SK-N-SH (cell line): ENCODE measurements at regions not wholly inside any gene's neighbourhood (a gene's known extent, or its start where the extent isn't known, plus 50 kb on each side); places are given as distances from the start of the nearest gene placed in this dataset.

Source experiments
- CTCF ChIA-PET: fragments of 300-600, 350-600 bp; formaldehyde crosslinking; extraction: SDS; loops from one replicate; lab custom pipeline; 2021; lab: Yijun Ruan, JAX
- POLR2A ChIA-PET: fragments of 350-600 bp; sonication (Branson Sonifier 250); formaldehyde crosslinking; extraction: SDS; loops from one replicate; lab custom pipeline; 2020; ENCODE audit warnings: antibody characterized with exemption, inconsistent platforms; lab: Yijun Ruan, JAX
- DNase-seq: peaks from one replicate; pipeline ENCODE4 v3.0.0; 2012
- H2AFZ ChIP-seq: fragments of 200-600 bp; sonication (generic); 2 replicates; pipeline ENCODE4 v1.8.1; 2016; ENCODE audit warnings: antibody characterized with exemption, mild to moderate bottlenecking, low read depth
- H3F3A ChIP-seq: fragments of 200-600 bp; sonication (generic); replicated peaks from 2 replicates; pipeline ENCODE3; 2016; ENCODE audit warnings: antibody characterized with exemption, mild to moderate bottlenecking; ENCODE audit not compliant: insufficient read depth
- H3K27ac ChIP-seq, 2 experiments: fragments of 200-500 bp in 1 of 2; fragments of 200-600 bp in 1 of 2; sonication (Bioruptor generic) in 1 of 2; sonication (generic), shearing (Covaris generic) in 1 of 2; 2 replicates each; pipeline versions ENCODE4 v1.5.1 to v1.6.1; 2014 to 2016; ENCODE audit warnings: low read depth in 2 of 2, inconsistent platforms in 1 of 2, low read length in 1 of 2, mild to moderate bottlenecking in 1 of 2, mixed read lengths in 1 of 2
- H3K27me3 ChIP-seq: fragments of 200-600 bp; sonication (generic), shearing (Covaris generic); 2 replicates; pipeline ENCODE4 v1.6.1; 2016; ENCODE audit warnings: mixed run types; ENCODE audit not compliant: insufficient read depth
- H3K36me3 ChIP-seq, 2 experiments: fragments of 200-500 bp in 1 of 2; fragments of 200-600 bp in 1 of 2; sonication (Bioruptor generic) in 1 of 2; sonication (generic) in 1 of 2; replicated peaks in 1 of 2; 2 replicates each; pipeline versions ENCODE3 to v1.5.1; 2014 to 2016; ENCODE audit warnings: low read length in 1 of 2, mild to moderate bottlenecking in 1 of 2; ENCODE audit not compliant: insufficient read depth in 2 of 2, control insufficient read depth in 1 of 2
- H3K4me1 ChIP-seq, 2 experiments: fragments of 200-500 bp in 1 of 2; fragments of 200-600 bp in 1 of 2; sonication (Bioruptor generic) in 1 of 2; sonication (generic), shearing (Covaris generic) in 1 of 2; 2 replicates each; pipeline versions ENCODE4 v1.5.1 to v1.6.1; 2014 to 2016; ENCODE audit warnings: low read depth in 1 of 2, low read length in 1 of 2, mixed run types in 1 of 2; ENCODE audit not compliant: insufficient read depth in 2 of 2, control insufficient read depth in 1 of 2
- H3K4me2 ChIP-seq: fragments of 200-600 bp; sonication (generic), shearing (Covaris generic); 2 replicates; pipeline ENCODE4 v1.6.1; 2017; ENCODE audit warnings: mixed run types
- H3K4me3 ChIP-seq, 2 experiments: fragments of 200-500 bp in 1 of 2; fragments of 200-600 bp in 1 of 2; sonication (Bioruptor generic) in 1 of 2; sonication (generic), shearing (Covaris generic) in 1 of 2; 2 replicates each; pipeline versions ENCODE4 v1.5.1 to v1.8.1; 2014 to 2016; ENCODE audit warnings: low read depth in 2 of 2, inconsistent platforms in 1 of 2, low read length in 1 of 2, mild to moderate bottlenecking in 1 of 2, mixed read lengths in 1 of 2, moderate library complexity in 1 of 2
- H3K79me2 ChIP-seq: fragments of 200-600 bp; sonication (generic); 2 replicates; pipeline ENCODE4 v1.8.1; 2017; ENCODE audit warnings: mild to moderate bottlenecking; ENCODE audit not compliant: insufficient read depth
- H3K9ac ChIP-seq: fragments of 200-600 bp; sonication (generic); 2 replicates; pipeline ENCODE4 v1.6.1; 2017; ENCODE audit warnings: mixed run types
- H3K9me2 ChIP-seq: fragments of 200-600 bp; sonication (generic); 2 replicates; pipeline ENCODE4 v1.6.1; 2017; ENCODE audit warnings: mixed run types
- H3K9me3 ChIP-seq: fragments of 200-600 bp; sonication (generic); 2 replicates; pipeline ENCODE4 v1.6.1; 2017; ENCODE audit warnings: mixed run types, mild to moderate bottlenecking, moderate library complexity
- H4K20me1 ChIP-seq: fragments of 200-600 bp; sonication (generic); 2 replicates; pipeline ENCODE4 v1.6.1; 2017; ENCODE audit warnings: mild to moderate bottlenecking, mixed run types; ENCODE audit not compliant: insufficient read depth
- CHD2 ChIP-seq: fragments of 150-350 bp; IDR thresholded peaks from 2 replicates; pipeline ENCODE4 v1.6.1; 2018; ENCODE audit warnings: low read length; ENCODE audit not compliant: partially characterized antibody
- EP300 ChIP-seq, 2 experiments: IDR thresholded peaks; 2 replicates each; pipeline versions ENCODE4 v1.4.0 to v1.6.1; 2012; ENCODE audit warnings: borderline replicate concordance in 1 of 2, low read depth in 1 of 2, low read length in 1 of 2
- EZH2phosphoT487 ChIP-seq: fragments of 200-600 bp; sonication (generic); IDR thresholded peaks from 2 replicates; pipeline ENCODE4 v1.6.1; 2017; ENCODE audit warnings: low read depth, mixed run types, mild to moderate bottlenecking, antibody characterized with exemption, moderate library complexity, borderline replicate concordance
- FOXJ3 ChIP-seq: sonication (generic); formaldehyde crosslinking; IDR thresholded peaks from 2 replicates; pipeline ENCODE4 v1.5.1; 2020; ENCODE audit warnings: mild to moderate bottlenecking, missing genetic modification reagents
- FOXM1 ChIP-seq: IDR thresholded peaks from 2 replicates; pipeline ENCODE4 v1.4.0; 2012; ENCODE audit warnings: low read depth, mild to moderate bottlenecking
- GABPA ChIP-seq: IDR thresholded peaks from 2 replicates; pipeline ENCODE4 v1.4.0; 2012; ENCODE audit warnings: low read depth, mild to moderate bottlenecking
- GATA2 ChIP-seq: sonication (generic); formaldehyde crosslinking; IDR thresholded peaks from 2 replicates; pipeline ENCODE4 v1.5.0; 2020; ENCODE audit warnings: mild to moderate bottlenecking, missing genetic modification reagents
- MEF2A ChIP-seq: IDR thresholded peaks from 2 replicates; pipeline ENCODE4 v1.4.0; 2012; ENCODE audit warnings: low read depth, borderline replicate concordance
- NFIC ChIP-seq: IDR thresholded peaks from 2 replicates; pipeline ENCODE4 v1.4.0; 2012; ENCODE audit warnings: borderline replicate concordance
- NRF1 ChIP-seq: IDR thresholded peaks from 2 replicates; pipeline ENCODE4 v1.6.1; 2012; ENCODE audit warnings: low read depth, mild to moderate bottlenecking, low read length
- PBX3 ChIP-seq: IDR thresholded peaks from 2 replicates; pipeline ENCODE4; 2012
- RFX5 ChIP-seq: IDR thresholded peaks from 2 replicates; pipeline ENCODE4 v1.6.1; 2012; ENCODE audit warnings: mild to moderate bottlenecking, improper control_type of control experiment, low read length
- RXRA ChIP-seq: IDR thresholded peaks from 2 replicates; pipeline ENCODE4 v1.4.0; 2012; ENCODE audit warnings: low read depth, mild to moderate bottlenecking, borderline replicate concordance
- TAF1 ChIP-seq: IDR thresholded peaks from 2 replicates; pipeline ENCODE4 v1.6.1; 2012; ENCODE audit warnings: low read depth, mild to moderate bottlenecking, low read length, moderate library complexity, borderline replicate concordance
- TEAD4 ChIP-seq: IDR thresholded peaks from 2 replicates; pipeline ENCODE4 v1.4.0; 2012; ENCODE audit warnings: mild to moderate bottlenecking, borderline replicate concordance; ENCODE audit not compliant: insufficient read depth
- USF1 ChIP-seq: IDR thresholded peaks from 2 replicates; pipeline ENCODE4 v1.4.0; 2012; ENCODE audit warnings: low read depth, borderline replicate concordance
- WGBS: methylation state at CpG from one replicate; pipeline ENCODE4 v1.1.6; 2017; ENCODE audit warnings: low lambda C conversion rate; 5-methylcytosine and 5-hydroxymethylcytosine counted together
- TF ChIP-seq, protein P1 (sequence below): IDR thresholded peaks from 2 replicates; pipeline ENCODE4 v1.6.1; 2012; ENCODE audit warnings: mild to moderate bottlenecking, low read depth, low read length, moderate library complexity
- TF ChIP-seq, protein P2 (sequence below): fragments of 150-350 bp; IDR thresholded peaks from 2 replicates; pipeline ENCODE4 v1.6.1; 2016; ENCODE audit warnings: mild to moderate bottlenecking, low read depth, low read length
- TF ChIP-seq, protein P3 (sequence below): IDR thresholded peaks from 2 replicates; pipeline ENCODE4 v1.4.0; 2012; ENCODE audit warnings: low read depth, borderline replicate concordance

GRCh38 chr10:9515922-9516321 is 1461.4 kb downstream of the GATA3 start:
- no peaks in the 10 kb centered on the region for H3K9me2 ChIP-seq
- ChIA-PET POLR2A (no interaction called here), CTCF (no interaction called here)
- no peak for DNase-seq
- H3K4me3 ChIP-seq = no peak overlapping the region
- TF ChIP-seq EZH2phosphoT487 (no peak), TAF1 (no peak), USF1 (no peak), PBX3 (no peak), NRF1 (no peak), NFIC (no peak), FOXJ3 (CRISPR knock-in tag) (no peak), EP300 (IDR thresholded peaks at IDR 0.05; ENCODE audit: borderline replicate concordance in 1 of 2, low read depth in 1 of 2, low read length in 1 of 2) (no peak)
- no peaks in the 10 kb centered on the region for H3K4me1 ChIP-seq
- WGBS = 15% methylated on average over 5 of the region's 6 CpGs
- H3K36me3 ChIP-seq = no peaks in the 10 kb centered on the region
- no peak overlapping the region for H2AFZ ChIP-seq
- H3F3A ChIP-seq = no peaks in the 10 kb centered on the region
- no peak overlapping the region for H3K27ac ChIP-seq
- no peaks in the 10 kb centered on the region for H3K27me3 ChIP-seq
- no peaks in the 10 kb centered on the region for H3K9me3 ChIP-seq
- no peaks in the 10 kb centered on the region for H3K79me2 ChIP-seq
- no peak overlapping the region for H3K9ac ChIP-seq
- H4K20me1 ChIP-seq = no peaks in the 10 kb centered on the region
- H3K4me2 ChIP-seq = no peak overlapping the region

- H3K9me3 ChIP-seq = no peaks in the 10 kb centered on the region
- H3K79me2 ChIP-seq = no peaks in the 10 kb centered on the region
- ChIA-PET CTCF (no interaction called here), POLR2A (no interaction called here)
- no peak overlapping the region for H2AFZ ChIP-seq
- H3K9me2 ChIP-seq = no peaks in the 10 kb centered on the region
- H3F3A ChIP-seq = no peaks in the 10 kb centered on the region
- no peak overlapping the region for H3K4me3 ChIP-seq
- no peak overlapping the region for H3K4me2 ChIP-seq
- no peaks in the 10 kb centered on the region for H3K4me1 ChIP-seq
- H3K36me3 ChIP-seq = no peaks in the 10 kb centered on the region
- H4K20me1 ChIP-seq = no peaks in the 10 kb centered on the region
- no peak for DNase-seq
- WGBS = 3% methylated on average over 4 of the region's 4 CpGs
- H3K9ac ChIP-seq = no peak overlapping the region
- H3K27me3 ChIP-seq = no peaks in the 10 kb centered on the region
- no peak overlapping the region for H3K27ac ChIP-seq
- TF ChIP-seq FOXJ3 (CRISPR knock-in tag) (no peak), TAF1 (no peak), GATA2 (CRISPR knock-in tag) (no peak), TEAD4 (no peak), RFX5 (no peak), GABPA (no peak), EP300 (IDR thresholded peaks at IDR 0.05; ENCODE audit: borderline replicate concordance in 1 of 2, low read depth in 1 of 2, low read length in 1 of 2) (no peak), MEF2A (no peak), RXRA (no peak), NFIC (no peak), CHD2 (no peak), FOXM1 (no peak)
- TF ChIP-seq, protein P1, sequence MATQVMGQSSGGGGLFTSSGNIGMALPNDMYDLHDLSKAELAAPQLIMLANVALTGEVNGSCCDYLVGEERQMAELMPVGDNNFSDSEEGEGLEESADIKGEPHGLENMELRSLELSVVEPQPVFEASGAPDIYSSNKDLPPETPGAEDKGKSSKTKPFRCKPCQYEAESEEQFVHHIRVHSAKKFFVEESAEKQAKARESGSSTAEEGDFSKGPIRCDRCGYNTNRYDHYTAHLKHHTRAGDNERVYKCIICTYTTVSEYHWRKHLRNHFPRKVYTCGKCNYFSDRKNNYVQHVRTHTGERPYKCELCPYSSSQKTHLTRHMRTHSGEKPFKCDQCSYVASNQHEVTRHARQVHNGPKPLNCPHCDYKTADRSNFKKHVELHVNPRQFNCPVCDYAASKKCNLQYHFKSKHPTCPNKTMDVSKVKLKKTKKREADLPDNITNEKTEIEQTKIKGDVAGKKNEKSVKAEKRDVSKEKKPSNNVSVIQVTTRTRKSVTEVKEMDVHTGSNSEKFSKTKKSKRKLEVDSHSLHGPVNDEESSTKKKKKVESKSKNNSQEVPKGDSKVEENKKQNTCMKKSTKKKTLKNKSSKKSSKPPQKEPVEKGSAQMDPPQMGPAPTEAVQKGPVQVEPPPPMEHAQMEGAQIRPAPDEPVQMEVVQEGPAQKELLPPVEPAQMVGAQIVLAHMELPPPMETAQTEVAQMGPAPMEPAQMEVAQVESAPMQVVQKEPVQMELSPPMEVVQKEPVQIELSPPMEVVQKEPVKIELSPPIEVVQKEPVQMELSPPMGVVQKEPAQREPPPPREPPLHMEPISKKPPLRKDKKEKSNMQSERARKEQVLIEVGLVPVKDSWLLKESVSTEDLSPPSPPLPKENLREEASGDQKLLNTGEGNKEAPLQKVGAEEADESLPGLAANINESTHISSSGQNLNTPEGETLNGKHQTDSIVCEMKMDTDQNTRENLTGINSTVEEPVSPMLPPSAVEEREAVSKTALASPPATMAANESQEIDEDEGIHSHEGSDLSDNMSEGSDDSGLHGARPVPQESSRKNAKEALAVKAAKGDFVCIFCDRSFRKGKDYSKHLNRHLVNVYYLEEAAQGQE = no peak
- TF ChIP-seq, protein P2, sequence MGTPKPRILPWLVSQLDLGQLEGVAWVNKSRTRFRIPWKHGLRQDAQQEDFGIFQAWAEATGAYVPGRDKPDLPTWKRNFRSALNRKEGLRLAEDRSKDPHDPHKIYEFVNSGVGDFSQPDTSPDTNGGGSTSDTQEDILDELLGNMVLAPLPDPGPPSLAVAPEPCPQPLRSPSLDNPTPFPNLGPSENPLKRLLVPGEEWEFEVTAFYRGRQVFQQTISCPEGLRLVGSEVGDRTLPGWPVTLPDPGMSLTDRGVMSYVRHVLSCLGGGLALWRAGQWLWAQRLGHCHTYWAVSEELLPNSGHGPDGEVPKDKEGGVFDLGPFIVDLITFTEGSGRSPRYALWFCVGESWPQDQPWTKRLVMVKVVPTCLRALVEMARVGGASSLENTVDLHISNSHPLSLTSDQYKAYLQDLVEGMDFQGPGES = no peak
- TF ChIP-seq, protein P3, sequence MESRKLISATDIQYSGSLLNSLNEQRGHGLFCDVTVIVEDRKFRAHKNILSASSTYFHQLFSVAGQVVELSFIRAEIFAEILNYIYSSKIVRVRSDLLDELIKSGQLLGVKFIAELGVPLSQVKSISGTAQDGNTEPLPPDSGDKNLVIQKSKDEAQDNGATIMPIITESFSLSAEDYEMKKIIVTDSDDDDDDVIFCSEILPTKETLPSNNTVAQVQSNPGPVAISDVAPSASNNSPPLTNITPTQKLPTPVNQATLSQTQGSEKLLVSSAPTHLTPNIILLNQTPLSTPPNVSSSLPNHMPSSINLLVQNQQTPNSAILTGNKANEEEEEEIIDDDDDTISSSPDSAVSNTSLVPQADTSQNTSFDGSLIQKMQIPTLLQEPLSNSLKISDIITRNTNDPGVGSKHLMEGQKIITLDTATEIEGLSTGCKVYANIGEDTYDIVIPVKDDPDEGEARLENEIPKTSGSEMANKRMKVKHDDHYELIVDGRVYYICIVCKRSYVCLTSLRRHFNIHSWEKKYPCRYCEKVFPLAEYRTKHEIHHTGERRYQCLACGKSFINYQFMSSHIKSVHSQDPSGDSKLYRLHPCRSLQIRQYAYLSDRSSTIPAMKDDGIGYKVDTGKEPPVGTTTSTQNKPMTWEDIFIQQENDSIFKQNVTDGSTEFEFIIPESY = no peak
Measured at GRCh38 chr10:9535744-9536143, 1481.3 kb downstream of the GATA3 start.
